ENCODE measurements at regions not wholly inside any gene's neighbourhood (a gene's known extent, or its start where the extent isn't known, plus 50 kb on each side); places are given as distances from the start of the nearest gene placed in this dataset.

GRCh38 chr1:104018922-104019674 is 269.4 kb downstream of the AMY1C start:
- H3K27ac Mint-ChIP-seq: no peak overlapping the region
- DNase-seq (ENCODE audit: low spot score): no peak
- TF ChIP-seq EZH2 (IDR thresholded peaks at IDR 0.05): no peak
- no peak for TF ChIP-seq EZH2phosphoT487 (IDR thresholded peaks at IDR 0.05)
- TF ChIP-seq CTCF (IDR thresholded peaks at IDR 0.05): no peak
- H4K20me1 ChIP-seq (ENCODE audit: low read depth): no peaks in the 10 kb centered on the region
- no peak overlapping the region for H3K4me2 ChIP-seq
- H3K36me3 ChIP-seq: no peaks in the 10 kb centered on the region
- no peak overlapping the region for H3K4me3 Mint-ChIP-seq
- H3F3A ChIP-seq (ENCODE audit: low read depth): no peaks in the 10 kb centered on the region
- no peak overlapping the region for H3K27ac ChIP-seq
- no peaks in the 10 kb centered on the region for H3K79me2 ChIP-seq (ENCODE audit: low read depth)
- no peaks in the 10 kb centered on the region for H3K9me3 ChIP-seq (ENCODE audit: low read depth)
- H3K9ac ChIP-seq: no peak overlapping the region
- no peaks in the 10 kb centered on the region for H3K4me1 Mint-ChIP-seq
- H2AFZ ChIP-seq (replicated peaks): no peak overlapping the region
- no peaks in the 10 kb centered on the region for H3K27me3 ChIP-seq
- no peaks in the 10 kb centered on the region for H3K4me1 ChIP-seq
- H3K9me3 Mint-ChIP-seq: no peaks in the 10 kb centered on the region
- peaks cover 3% of the 10 kb centered on the region for H3K27me3 Mint-ChIP-seq (ENCODE audit: insufficient read depth, low read depth)
- no peak overlapping the region for H3K4me3 ChIP-seq
- no peaks in the 10 kb centered on the region for H3K36me3 Mint-ChIP-seq

- Histone ChIP-seq H3K79me2 (ENCODE audit: low read depth) (no peaks in the 10 kb centered on the region), H2AFZ (replicated peaks) (no peak overlapping the region), H3K27me3 (no peaks in the 10 kb centered on the region), H3K27ac (no peak overlapping the region), H3K4me1 (no peaks in the 10 kb centered on the region), H3K4me3 (no peak overlapping the region), H3F3A (ENCODE audit: low read depth) (no peaks in the 10 kb centered on the region), H4K20me1 (ENCODE audit: low read depth) (no peaks in the 10 kb centered on the region), H3K36me3 (no peaks in the 10 kb centered on the region), H3K9ac (no peak overlapping the region), H3K9me3 (ENCODE audit: low read depth) (no peaks in the 10 kb centered on the region), H3K4me2 (no peak overlapping the region)
- Mint-ChIP-seq H3K4me1 (no peaks in the 10 kb centered on the region), H3K9me3 (no peaks in the 10 kb centered on the region), H3K4me3 (no peak overlapping the region), H3K27ac (no peak overlapping the region), H3K27me3 (ENCODE audit: insufficient read depth, low read depth) (peaks cover 3% of the 10 kb centered on the region), H3K36me3 (no peaks in the 10 kb centered on the region)
- no peak for TF ChIP-seq EZH2phosphoT487 (IDR thresholded peaks at IDR 0.05)
- TF ChIP-seq CTCF (IDR thresholded peaks at IDR 0.05): no peak
- DNase-seq (ENCODE audit: low spot score): no peak
Measured at GRCh38 chr1:104019675-104020049, 270.0 kb downstream of the AMY1C start.

- no peak overlapping the region for H3K27ac Mint-ChIP-seq
- H3K4me2 ChIP-seq: no peak overlapping the region
Measured at GRCh38 chr1:104028416-104029035, 278.8 kb downstream of the AMY1C start.

More at GRCh38 chr1:104028416-104029035, 278.8 kb downstream of the AMY1C start:
- no peaks in the 10 kb centered on the region for H3K4me1 ChIP-seq
- no peak overlapping the region for H3K4me3 Mint-ChIP-seq
- no peak for DNase-seq (ENCODE audit: low spot score)
- H3K4me1 Mint-ChIP-seq: no peaks in the 10 kb centered on the region
- no peaks in the 10 kb centered on the region for H3K9me3 Mint-ChIP-seq
- no peak overlapping the region for H3K4me3 ChIP-seq
- H3K79me2 ChIP-seq (ENCODE audit: low read depth): no peaks in the 10 kb centered on the region
- no peaks in the 10 kb centered on the region for H3K36me3 ChIP-seq
- H3K27me3 ChIP-seq: no peaks in the 10 kb centered on the region
- TF ChIP-seq CTCF (IDR thresholded peaks at IDR 0.05) (no peak), EZH2phosphoT487 (IDR thresholded peaks at IDR 0.05) (no peak), EZH2 (IDR thresholded peaks at IDR 0.05) (no peak)
- H3K27me3 Mint-ChIP-seq (ENCODE audit: insufficient read depth, low read depth): no peaks in the 10 kb centered on the region
- H3F3A ChIP-seq (ENCODE audit: low read depth): no peaks in the 10 kb centered on the region
- H4K20me1 ChIP-seq (ENCODE audit: low read depth): no peaks in the 10 kb centered on the region
- H3K36me3 Mint-ChIP-seq: no peaks in the 10 kb centered on the region
- H3K9me3 ChIP-seq (ENCODE audit: low read depth): no peaks in the 10 kb centered on the region
- H2AFZ ChIP-seq (replicated peaks): no peak overlapping the region
- no peak overlapping the region for H3K9ac ChIP-seq
- no peak overlapping the region for H3K27ac ChIP-seq
